Stimulated activated CD8-positive, alpha-beta memory T cell treated with anti-CD3 and anti-CD28 coated beads, Interleukin-12 subunit alpha, Interleukin-12 subunit beta, amount 100 ng/mL, for 24 hours (primary cell): ENCODE measurements at regions not wholly inside any gene's neighbourhood (a gene's known extent, or its start where the extent isn't known, plus 50 kb on each side); places are given as distances from the start of the nearest gene placed in this dataset.

Experiments used
- DNase-seq: peaks from one replicate; pipeline ENCODE4 v3.0.0-alpha.2; 2020; ENCODE audit errors: extremely low read depth

GRCh38 chr1:4312024-4312423 lies 342.4 kb upstream of the AJAP1 start:
- no peak for DNase-seq

- DNase-seq, result no peak
Measured at GRCh38 chr1:4315202-4315601, 339.2 kb upstream of the AJAP1 start.

GRCh38 chr1:4317207-4317606 lies 337.2 kb upstream of the AJAP1 start:
- no peak for DNase-seq

GRCh38 chr1:4318720-4319119 lies 335.7 kb upstream of the AJAP1 start:
- DNase-seq, result no peak

GRCh38 chr1:4319496-4319895 lies 334.9 kb upstream of the AJAP1 start:
- no peak for DNase-seq

- DNase-seq, result no peak
Measured at GRCh38 chr1:4322881-4323280, 331.5 kb upstream of the AJAP1 start.

GRCh38 chr1:4323309-4323708 lies 331.1 kb upstream of the AJAP1 start:
- DNase-seq, result no peak

- DNase-seq, result no peak
Measured at GRCh38 chr1:4324525-4324924, 329.9 kb upstream of the AJAP1 start.

GRCh38 chr1:4327142-4327541 lies 327.3 kb upstream of the AJAP1 start:
- DNase-seq, result no peak

- no peak for DNase-seq
Measured at GRCh38 chr1:4328402-4329071, 325.9 kb upstream of the AJAP1 start.

GRCh38 chr1:4330805-4331766 lies 323.3 kb upstream of the AJAP1 start:
- DNase-seq, result no peak

- DNase-seq, result no peak
Measured at GRCh38 chr1:4331767-4332163, 322.6 kb upstream of the AJAP1 start.

- DNase-seq, result no peak
Measured at GRCh38 chr1:4336507-4336906, 317.9 kb upstream of the AJAP1 start.

- DNase-seq, result no peak
Measured at GRCh38 chr1:4341421-4341820, 313.0 kb upstream of the AJAP1 start.

GRCh38 chr1:4344065-4344732 lies 310.2 kb upstream of the AJAP1 start:
- DNase-seq, result no peak

- DNase-seq, result no peak
Measured at GRCh38 chr1:4345094-4345493, 309.3 kb upstream of the AJAP1 start.

- DNase-seq, result no peak
Measured at GRCh38 chr1:4346131-4346530, 308.3 kb upstream of the AJAP1 start.

GRCh38 chr1:4351453-4351852 lies 303.0 kb upstream of the AJAP1 start:
- no peak for DNase-seq

GRCh38 chr1:4353090-4353856 lies 301.1 kb upstream of the AJAP1 start:
- DNase-seq, result no peak

GRCh38 chr1:4355839-4356238 lies 298.6 kb upstream of the AJAP1 start:
- DNase-seq, result no peak

GRCh38 chr1:4362314-4363044 lies 291.9 kb upstream of the AJAP1 start:
- DNase-seq, result no peak
